GM21390 (cell line): ENCODE measurements at regions not wholly inside any gene's neighbourhood (a gene's known extent, or its start where the extent isn't known, plus 50 kb on each side); places are given as distances from the start of the nearest gene placed in this dataset.

Experiments
- ATAC-seq: cut with Tn5 transposase; IDR thresholded peaks from one replicate; pipeline ENCODE4 v1.9.1; 2021; ENCODE audit not compliant: unreplicated experiment

GRCh38 chr1:193626695-193627094, 440.3 kb upstream of the B3GALT2 start:
- no peak for ATAC-seq

- no peak for ATAC-seq
Measured at GRCh38 chr1:193625255-193625654, 438.8 kb upstream of the B3GALT2 start.

- ATAC-seq, result no peak
Measured at GRCh38 chr1:193619911-193620310, 433.5 kb upstream of the B3GALT2 start.

- ATAC-seq, result peak; percentile 80
Measured at GRCh38 chr1:193614817-193615216, 428.4 kb upstream of the B3GALT2 start.

- ATAC-seq, result no peak
Measured at GRCh38 chr1:193614275-193614674, 427.9 kb upstream of the B3GALT2 start.

- no peak for ATAC-seq
Measured at GRCh38 chr1:193613041-193613440, 426.6 kb upstream of the B3GALT2 start.

- no peak for ATAC-seq
Measured at GRCh38 chr1:193609592-193609991, 423.2 kb upstream of the B3GALT2 start.

- ATAC-seq, result no peak
Measured at GRCh38 chr1:193607787-193608186, 421.4 kb upstream of the B3GALT2 start.

- no peak for ATAC-seq
Measured at GRCh38 chr1:193606035-193606434, 419.6 kb upstream of the B3GALT2 start.

- ATAC-seq, result no peak
Measured at GRCh38 chr1:193602705-193603104, 416.3 kb upstream of the B3GALT2 start.

GRCh38 chr1:193593147-193593885, 406.9 kb upstream of the B3GALT2 start:
- ATAC-seq, result no peak

- ATAC-seq, result peak; percentile 59
Measured at GRCh38 chr1:193592317-193592716, 405.9 kb upstream of the B3GALT2 start.

- no peak for ATAC-seq
Measured at GRCh38 chr1:193590102-193590501, 403.7 kb upstream of the B3GALT2 start.

GRCh38 chr1:193589597-193590040, 403.2 kb upstream of the B3GALT2 start:
- ATAC-seq, result no peak

GRCh38 chr1:193588311-193589082, 402.1 kb upstream of the B3GALT2 start:
- no peak for ATAC-seq

- no peak for ATAC-seq
Measured at GRCh38 chr1:193584731-193585239, 398.4 kb upstream of the B3GALT2 start.

- no peak for ATAC-seq
Measured at GRCh38 chr1:193581341-193581740, 394.9 kb upstream of the B3GALT2 start.

GRCh38 chr1:193580419-193580818, 394.0 kb upstream of the B3GALT2 start:
- no peak for ATAC-seq

GRCh38 chr1:193579323-193579722, 392.9 kb upstream of the B3GALT2 start:
- no peak for ATAC-seq

- ATAC-seq, result no peak
Measured at GRCh38 chr1:193574913-193575312, 388.5 kb upstream of the B3GALT2 start.

GRCh38 chr1:193569983-193570269, 383.5 kb upstream of the B3GALT2 start:
- ATAC-seq, result peak; percentile 26
